Fibroblast of lung (primary cell): ENCODE measurements at regions not wholly inside any gene's neighbourhood (a gene's known extent, or its start where the extent isn't known, plus 50 kb on each side); places are given as distances from the start of the nearest gene placed in this dataset.

Source experiments
- CTCF ChIP-seq, 2 donors: IDR thresholded peaks in 1 of 2; conservative IDR thresholded peaks in 1 of 2; 1 replicate in 1 of 2; 2 replicates in 1 of 2; pipeline ENCODE4 v1.5.1; 2011 to 2012; ENCODE audit warnings: low read length in 2 of 2, control low read depth in 1 of 2, inconsistent platforms in 1 of 2, low read depth in 1 of 2, mild to moderate bottlenecking in 1 of 2
- EZH2 ChIP-seq: IDR thresholded peaks from 2 replicates; pipeline ENCODE4 v1.5.1; 2012; ENCODE audit warnings: low read length, control low read depth, mild to moderate bottlenecking; ENCODE audit errors: missing control alignments

GRCh38 chr1:195047772-195048171 lies 1560.5 kb downstream of the KCNT2 start:
- TF ChIP-seq CTCF (conservative IDR thresholded peaks at IDR 0.05 in 1 of 2, IDR thresholded peaks at IDR 0.05 in 1 of 2; ENCODE audit: low read depth in 1 of 2, low read length in 2 of 2) (no peak), EZH2 (no peak)
